HG03521 (cell line): ENCODE measurements at regions not wholly inside any gene's neighbourhood (a gene's known extent, or its start where the extent isn't known, plus 50 kb on each side); places are given as distances from the start of the nearest gene placed in this dataset.
"Not testable (repeated sequence)": the region's sequence is repeated elsewhere in the genome, so short reads cannot be mapped to it uniquely, and the experiment has no call there.

Source experiments
- ATAC-seq: cut with Tn5 transposase; IDR thresholded peaks from one replicate; pipeline ENCODE4 v1.9.1; 2021; ENCODE audit warnings: mild to moderate bottlenecking, moderate library complexity; ENCODE audit not compliant: unreplicated experiment

DNA sequence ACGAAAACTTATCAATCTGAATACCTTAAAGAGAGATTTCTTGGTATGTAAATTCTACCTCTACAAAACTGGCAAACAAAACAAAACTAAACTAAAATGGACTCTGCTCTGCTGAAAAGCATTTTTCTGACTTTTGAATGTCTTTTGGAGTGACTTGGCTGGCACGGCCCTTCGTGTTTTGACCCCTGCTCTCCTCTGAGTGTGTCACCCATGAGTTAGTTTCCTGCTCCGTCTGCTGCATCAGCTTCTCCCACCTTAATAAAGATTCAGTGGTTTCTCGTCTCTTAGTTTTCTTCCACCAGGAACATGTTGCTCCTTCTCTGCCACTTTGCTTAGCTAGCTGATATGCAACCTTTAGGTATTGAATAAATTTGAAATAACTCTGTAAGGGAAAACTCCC is 1084.0 kb upstream of the CDH18 start:
- ATAC-seq, result no peak

- no peak for ATAC-seq
Observed at GRCh38 chr5:21071421-21071820, 1083.4 kb upstream of the CDH18 start.

DNA sequence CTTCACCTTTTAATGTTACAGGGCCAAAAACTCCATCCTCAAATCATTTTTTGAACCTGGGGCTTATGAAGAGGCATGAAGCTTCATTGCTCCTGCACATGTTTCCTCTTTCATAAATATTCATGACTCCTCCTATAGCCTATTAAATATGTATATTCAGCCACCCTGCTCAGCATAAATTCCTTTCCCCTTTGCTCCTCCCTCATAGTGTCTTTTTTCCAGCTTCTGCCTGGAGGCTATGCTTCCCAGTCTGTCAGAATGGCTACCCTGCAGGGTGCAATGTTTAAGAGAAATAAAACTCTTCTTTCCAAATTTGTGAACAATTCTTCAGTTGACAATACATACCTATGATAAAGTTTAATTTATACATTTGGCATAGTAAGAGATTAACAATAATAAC is 1082.9 kb upstream of the CDH18 start:
- ATAC-seq, result no peak

GRCh38 chr5:21067724-21068123 is 1079.7 kb upstream of the CDH18 start:
- ATAC-seq, result no peak

DNA sequence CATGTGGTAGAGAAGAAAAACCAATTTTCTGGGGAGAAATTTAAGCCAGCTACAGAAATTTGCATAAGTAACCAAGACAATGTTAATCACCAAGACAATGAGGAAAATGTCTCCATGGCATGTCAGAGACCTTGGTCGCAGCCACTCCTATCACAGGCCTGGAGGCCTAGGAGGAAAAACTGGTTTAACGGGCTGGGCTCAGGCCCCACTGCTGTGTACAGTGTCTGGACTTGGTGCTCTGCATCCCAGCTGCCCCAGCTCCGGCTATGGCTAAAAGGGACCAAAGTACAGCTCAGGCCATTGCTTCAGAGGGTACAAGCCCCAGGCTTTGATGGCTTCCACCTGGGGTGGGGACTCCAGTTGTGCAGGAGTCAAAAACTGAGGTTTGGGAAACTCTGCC is 1075.1 kb upstream of the CDH18 start:
- no peak for ATAC-seq

GRCh38 chr5:21058289-21058688 is 1070.3 kb upstream of the CDH18 start:
- ATAC-seq, result no peak

- no peak for ATAC-seq
Observed at GRCh38 chr5:21051945-21052344, 1063.9 kb upstream of the CDH18 start.

DNA sequence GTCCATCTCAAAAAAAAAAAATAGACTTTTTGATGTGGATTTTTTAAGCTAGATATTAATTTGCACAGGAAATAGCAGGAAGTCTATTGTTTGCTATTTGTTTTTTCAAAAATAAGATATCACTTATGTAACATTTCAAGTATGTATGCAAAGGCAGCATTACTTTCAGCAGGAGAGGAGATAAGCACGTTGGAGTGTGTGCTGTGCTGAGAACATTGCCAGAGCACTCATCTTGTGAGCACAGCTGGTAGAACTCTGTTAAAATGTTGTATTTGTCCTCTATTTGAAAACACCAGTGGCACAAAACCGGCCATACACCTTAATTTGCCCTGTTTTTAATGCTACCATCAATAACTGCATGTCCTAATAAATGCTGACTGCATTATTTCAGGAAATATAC is 1061.9 kb upstream of the CDH18 start:
- ATAC-seq, result no peak

DNA sequence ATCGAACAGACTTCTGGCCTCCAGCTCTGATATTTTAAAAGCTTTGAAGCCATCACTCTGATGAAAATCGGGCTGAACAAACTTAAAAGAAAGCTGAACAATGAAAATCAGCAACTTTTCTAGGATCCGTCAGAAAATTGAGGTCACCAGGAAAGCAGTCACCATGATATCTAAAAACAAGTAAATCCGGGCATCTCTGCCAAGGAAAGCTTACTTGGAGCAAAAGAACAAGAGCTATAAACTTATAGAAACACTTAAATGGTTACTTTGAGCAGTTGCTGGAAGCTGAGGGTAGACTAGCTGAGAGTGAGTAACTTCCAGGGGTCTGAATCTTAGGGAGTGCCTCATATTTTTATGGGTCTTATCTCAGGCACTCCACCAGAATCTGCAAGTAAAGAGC is 1043.0 kb upstream of the CDH18 start:
- no peak for ATAC-seq

DNA sequence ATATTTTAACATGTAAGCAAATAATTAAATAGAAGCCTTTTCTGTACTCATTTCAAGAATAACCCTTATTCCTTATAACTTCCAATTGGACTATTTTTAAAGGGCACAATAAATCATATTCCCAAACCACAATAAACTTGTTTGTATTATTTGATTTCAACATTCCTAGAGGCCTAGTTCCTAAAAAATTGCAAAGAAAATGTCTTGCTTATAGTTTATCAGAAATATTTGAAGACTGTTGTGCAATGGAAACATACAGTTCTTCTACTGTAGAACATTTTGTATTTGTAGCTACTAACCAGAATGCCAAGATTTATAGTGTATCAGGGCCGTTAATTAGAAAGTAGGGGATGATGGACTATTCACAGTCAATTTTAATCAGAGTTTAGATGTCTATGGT is 1037.0 kb upstream of the CDH18 start:
- ATAC-seq, result no peak

DNA sequence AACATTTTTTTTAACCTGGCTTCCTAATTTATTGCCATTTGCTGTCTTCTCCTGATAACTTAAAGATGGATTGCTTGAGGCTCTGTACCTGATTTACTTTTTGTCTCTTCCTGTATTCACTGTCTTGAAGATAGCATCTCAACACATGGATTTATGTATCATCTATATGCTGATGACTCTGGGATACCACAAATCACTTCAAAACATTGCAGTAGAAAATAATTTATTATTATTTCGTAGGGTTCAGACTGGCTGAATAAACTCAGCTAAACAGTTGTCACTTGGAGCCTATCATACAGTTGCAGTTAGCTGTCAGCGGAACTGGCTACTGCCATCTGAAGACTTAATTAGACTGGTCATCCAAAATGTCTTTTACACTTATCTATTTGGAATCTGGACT is 1025.2 kb upstream of the CDH18 start:
- ATAC-seq, result no peak

DNA sequence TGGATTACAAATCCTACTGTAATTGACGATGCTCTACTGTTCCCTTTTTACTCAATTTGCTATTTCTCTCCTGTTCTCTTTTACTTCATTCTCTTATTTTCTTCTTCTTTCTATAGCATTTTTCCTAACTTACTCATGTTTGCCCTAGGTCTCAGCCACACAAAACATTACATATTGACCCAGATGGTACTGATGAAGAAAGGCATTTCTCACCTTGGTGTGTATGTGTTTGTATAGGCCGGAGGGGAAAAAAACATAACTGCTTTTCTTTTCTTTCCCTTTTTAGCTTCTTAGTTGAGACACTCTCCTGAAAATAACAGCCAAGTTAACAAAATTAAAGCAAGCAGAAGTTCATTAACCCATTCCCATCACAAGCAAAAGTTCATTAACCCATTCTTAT is 1019.8 kb upstream of the CDH18 start:
- ATAC-seq, result no peak

DNA sequence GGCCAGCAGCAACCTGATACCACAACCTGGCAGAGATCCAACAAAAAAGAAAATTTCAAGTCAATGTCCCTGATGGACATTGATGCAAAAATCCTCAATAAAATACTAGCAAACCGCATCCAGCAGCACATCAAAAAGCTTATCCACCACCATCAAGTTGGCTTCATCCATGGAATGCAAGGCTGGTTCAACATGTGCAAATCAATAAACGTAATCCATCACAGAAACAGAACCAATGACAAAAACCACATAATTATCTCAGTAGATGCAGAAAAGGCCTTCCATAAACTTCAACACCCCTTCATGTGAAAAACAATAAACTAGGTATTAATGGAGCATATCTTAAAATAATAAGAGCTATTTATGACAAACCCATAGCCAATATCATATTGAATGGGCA is 1000.9 kb upstream of the CDH18 start:
- not testable (repeated sequence) for ATAC-seq

DNA sequence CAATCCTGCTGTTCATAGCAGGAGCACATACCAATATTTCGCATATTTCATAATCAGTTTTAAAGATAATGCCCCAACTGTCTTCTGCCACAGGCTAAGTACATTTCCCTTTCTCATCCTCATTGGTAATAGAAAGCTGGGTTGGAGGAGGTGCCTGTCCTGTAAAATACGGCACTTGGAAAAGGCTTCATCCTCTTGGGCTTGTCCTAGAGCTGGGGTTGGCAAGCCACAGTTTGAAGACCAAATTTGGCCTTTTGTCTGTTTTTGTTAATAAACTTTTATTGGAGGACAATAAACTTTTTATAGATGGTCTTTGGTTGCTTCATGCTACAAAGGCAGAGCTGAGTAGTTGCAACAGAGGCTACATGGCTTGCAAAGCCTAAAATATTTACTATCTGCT is 997.8 kb upstream of the CDH18 start:
- ATAC-seq, result no peak

DNA sequence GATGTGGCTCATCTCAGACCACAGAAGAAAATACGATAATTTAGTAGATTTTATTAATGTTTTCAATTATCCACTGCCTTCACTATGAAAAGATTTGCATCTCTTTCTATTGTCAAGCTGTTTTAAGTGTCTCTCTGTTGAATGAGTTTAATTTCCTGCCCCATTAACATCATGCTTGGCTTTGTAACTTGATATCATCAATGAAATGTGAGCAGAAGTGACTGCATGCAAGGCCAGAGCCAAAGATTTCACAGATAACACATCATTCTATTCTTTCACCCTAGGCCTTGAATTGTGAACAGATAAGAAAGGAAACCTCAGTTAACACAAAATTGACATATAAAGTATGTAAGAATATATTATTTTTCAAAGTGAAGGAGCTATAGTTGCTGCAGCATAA is 986.4 kb upstream of the CDH18 start:
- no peak for ATAC-seq

- ATAC-seq, result no peak
Observed at GRCh38 chr5:20972419-20972925, 984.5 kb upstream of the CDH18 start.

- ATAC-seq, result no peak
Observed at GRCh38 chr5:20959347-20959746, 971.3 kb upstream of the CDH18 start.

DNA sequence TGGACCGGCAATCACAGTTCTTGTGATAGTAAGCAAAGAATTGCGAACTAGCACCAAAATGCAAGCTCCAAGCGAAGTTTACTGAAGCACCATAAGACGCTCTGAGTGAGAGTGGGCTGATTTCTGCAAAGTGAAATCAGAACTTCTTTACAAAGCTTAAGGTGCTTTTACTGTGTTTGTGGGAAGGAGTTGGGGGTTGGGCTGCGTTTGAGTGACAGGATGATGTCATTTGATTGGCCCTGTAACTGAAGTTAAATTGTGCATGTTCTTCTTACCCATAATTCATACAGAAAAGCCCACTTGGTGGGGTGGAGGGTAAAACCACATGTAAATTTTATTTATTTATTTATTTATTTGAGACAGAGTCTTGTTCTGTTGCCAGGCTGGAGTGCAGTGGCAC is 970.6 kb upstream of the CDH18 start:
- ATAC-seq, result no peak

- ATAC-seq, result no peak
Observed at GRCh38 chr5:20956134-20956533, 968.1 kb upstream of the CDH18 start.

- no peak for ATAC-seq
Observed at GRCh38 chr5:20949636-20950035, 961.6 kb upstream of the CDH18 start.

- ATAC-seq, result not testable (repeated sequence)
Observed at GRCh38 chr5:20943183-20943971, 955.4 kb upstream of the CDH18 start.

- ATAC-seq, result not testable (repeated sequence)
Observed at GRCh38 chr5:20942603-20943002, 954.6 kb upstream of the CDH18 start.

DNA sequence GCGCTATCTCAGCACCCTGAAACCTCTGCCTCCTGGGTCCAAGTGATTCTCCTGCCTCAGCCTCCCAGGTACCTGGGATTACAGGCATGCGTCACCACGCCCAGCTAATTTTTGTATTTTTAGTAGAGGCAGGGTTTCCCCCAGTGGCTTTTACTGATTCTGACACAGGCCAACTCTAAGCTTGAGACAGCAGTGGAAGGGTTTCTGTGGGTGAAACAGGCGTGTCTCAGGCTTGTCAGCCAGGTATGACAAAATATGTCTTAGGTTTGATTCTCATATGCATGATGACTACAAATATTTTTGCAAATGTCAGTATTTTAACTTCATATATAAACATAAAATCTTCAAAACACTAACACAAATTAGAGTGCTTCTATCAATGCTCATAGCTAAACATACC is 952.8 kb upstream of the CDH18 start:
- ATAC-seq, result not testable (repeated sequence)
